TTC549 (cell line): ENCODE measurements at regions not wholly inside any gene's neighbourhood (a gene's known extent, or its start where the extent isn't known, plus 50 kb on each side); places are given as distances from the start of the nearest gene placed in this dataset.
"Not testable (repeated sequence)": the region's sequence is repeated elsewhere in the genome, so short reads cannot be mapped to it uniquely, and the experiment has no call there.

Experiments used
- FAIRE-seq: peaks from 2 replicates; lab custom pipeline; 2012; peaks lifted over from hg19 to GRCh38; lab: Jason Lieb, UNC

- FAIRE-seq, result not testable (repeated sequence)
Measured at GRCh38 chr4:189707227-189707626, 233.4 kb upstream of the FRG1 start.

- not testable (repeated sequence) for FAIRE-seq
Measured at GRCh38 chr4:189711956-189712355, 228.7 kb upstream of the FRG1 start.

GRCh38 chr4:189721016-189721993 is 219.4 kb upstream of the FRG1 start:
- FAIRE-seq, result not testable (repeated sequence)

- FAIRE-seq, result not testable (repeated sequence)
Measured at GRCh38 chr4:189722324-189723003, 218.2 kb upstream of the FRG1 start.

- FAIRE-seq, result not testable (repeated sequence)
Measured at GRCh38 chr4:189727982-189728638, 212.6 kb upstream of the FRG1 start.

GRCh38 chr4:189731989-189732388 is 208.7 kb upstream of the FRG1 start:
- not testable (repeated sequence) for FAIRE-seq

GRCh38 chr4:189733507-189733906 is 207.2 kb upstream of the FRG1 start:
- not testable (repeated sequence) for FAIRE-seq

GRCh38 chr4:189734648-189735267 is 205.9 kb upstream of the FRG1 start:
- not testable (repeated sequence) for FAIRE-seq

GRCh38 chr4:189736656-189737055 is 204.0 kb upstream of the FRG1 start:
- FAIRE-seq, result not testable (repeated sequence)

GRCh38 chr4:189740118-189740517 is 200.6 kb upstream of the FRG1 start:
- not testable (repeated sequence) for FAIRE-seq

GRCh38 chr4:189740873-189741272 is 199.8 kb upstream of the FRG1 start:
- FAIRE-seq, result no peak

GRCh38 chr4:189753092-189753491 is 187.6 kb upstream of the FRG1 start:
- FAIRE-seq, result not testable (repeated sequence)

GRCh38 chr4:189763583-189763982 is 177.1 kb upstream of the FRG1 start:
- FAIRE-seq, result no peak

GRCh38 chr4:189765301-189765700 is 175.4 kb upstream of the FRG1 start:
- no peak for FAIRE-seq

GRCh38 chr4:189765736-189766135 is 174.9 kb upstream of the FRG1 start:
- no peak for FAIRE-seq

- no peak for FAIRE-seq
Measured at GRCh38 chr4:189767941-189768340, 172.7 kb upstream of the FRG1 start.

GRCh38 chr4:189769131-189769530 is 171.5 kb upstream of the FRG1 start:
- no peak for FAIRE-seq

GRCh38 chr4:189771696-189772361 is 168.8 kb upstream of the FRG1 start:
- no peak for FAIRE-seq

- no peak for FAIRE-seq
Measured at GRCh38 chr4:189773909-189774308, 166.8 kb upstream of the FRG1 start.

- FAIRE-seq, result no peak
Measured at GRCh38 chr4:189779281-189779980, 161.2 kb upstream of the FRG1 start.

GRCh38 chr4:189780391-189780790 is 160.3 kb upstream of the FRG1 start:
- FAIRE-seq, result no peak
